WI38 (cell line): ENCODE measurements at regions not wholly inside any gene's neighbourhood (a gene's known extent, or its start where the extent isn't known, plus 50 kb on each side); places are given as distances from the start of the nearest gene placed in this dataset.

ENCODE experiments used
- H3K4me3 ChIP-seq: 2 replicates; pipeline ENCODE4 v1.5.1; 2011; ENCODE audit warnings: low read depth, mild to moderate bottlenecking, control low read depth, low read length
- CTCF ChIP-seq: IDR thresholded peaks from 2 replicates; pipeline ENCODE4 v1.5.1; 2012; ENCODE audit warnings: low read depth, mild to moderate bottlenecking, control low read depth, low read length

- H3K4me3 ChIP-seq: no peak overlapping the region
- no peak for TF ChIP-seq CTCF
Observed at GRCh38 chr4:32169841-32170240, 1449.7 kb downstream of the PCDH7 start.

GRCh38 chr4:32172086-32172485 is 1451.9 kb downstream of the PCDH7 start:
- H3K4me3 ChIP-seq: no peak overlapping the region
- TF ChIP-seq CTCF: no peak

GRCh38 chr4:32172761-32173160 is 1452.6 kb downstream of the PCDH7 start:
- H3K4me3 ChIP-seq: no peak overlapping the region
- no peak for TF ChIP-seq CTCF

GRCh38 chr4:32180086-32180485 is 1459.9 kb downstream of the PCDH7 start:
- TF ChIP-seq CTCF: no peak
- no peak overlapping the region for H3K4me3 ChIP-seq

- H3K4me3 ChIP-seq: no peak overlapping the region
- TF ChIP-seq CTCF: no peak
Observed at GRCh38 chr4:32184186-32184585, 1464.0 kb downstream of the PCDH7 start.

- H3K4me3 ChIP-seq: no peak overlapping the region
- no peak for TF ChIP-seq CTCF
Observed at GRCh38 chr4:32189130-32189529, 1469.0 kb downstream of the PCDH7 start.

GRCh38 chr4:32189788-32190187 is 1469.6 kb downstream of the PCDH7 start:
- no peak overlapping the region for H3K4me3 ChIP-seq
- no peak for TF ChIP-seq CTCF
